ENCODE measurements at regions not wholly inside any gene's neighbourhood (a gene's known extent, or its start where the extent isn't known, plus 50 kb on each side); places are given as distances from the start of the nearest gene placed in this dataset.

GRCh38 chr14:43591776-43592175 lies 915.3 kb downstream of the FSCB start:
- TF ChIP-seq, protein P1, sequence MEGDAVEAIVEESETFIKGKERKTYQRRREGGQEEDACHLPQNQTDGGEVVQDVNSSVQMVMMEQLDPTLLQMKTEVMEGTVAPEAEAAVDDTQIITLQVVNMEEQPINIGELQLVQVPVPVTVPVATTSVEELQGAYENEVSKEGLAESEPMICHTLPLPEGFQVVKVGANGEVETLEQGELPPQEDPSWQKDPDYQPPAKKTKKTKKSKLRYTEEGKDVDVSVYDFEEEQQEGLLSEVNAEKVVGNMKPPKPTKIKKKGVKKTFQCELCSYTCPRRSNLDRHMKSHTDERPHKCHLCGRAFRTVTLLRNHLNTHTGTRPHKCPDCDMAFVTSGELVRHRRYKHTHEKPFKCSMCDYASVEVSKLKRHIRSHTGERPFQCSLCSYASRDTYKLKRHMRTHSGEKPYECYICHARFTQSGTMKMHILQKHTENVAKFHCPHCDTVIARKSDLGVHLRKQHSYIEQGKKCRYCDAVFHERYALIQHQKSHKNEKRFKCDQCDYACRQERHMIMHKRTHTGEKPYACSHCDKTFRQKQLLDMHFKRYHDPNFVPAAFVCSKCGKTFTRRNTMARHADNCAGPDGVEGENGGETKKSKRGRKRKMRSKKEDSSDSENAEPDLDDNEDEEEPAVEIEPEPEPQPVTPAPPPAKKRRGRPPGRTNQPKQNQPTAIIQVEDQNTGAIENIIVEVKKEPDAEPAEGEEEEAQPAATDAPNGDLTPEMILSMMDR (IDR thresholded peaks at IDR 0.05; ENCODE audit: low read depth, low read length, poor library complexity, severe bottlenecking): no peak
- TF ChIP-seq EZH2phosphoT487 (IDR thresholded peaks at IDR 0.05; ENCODE audit: borderline replicate concordance, low read length): no peak
